AG10803 (cell line): ENCODE measurements at regions not wholly inside any gene's neighbourhood (a gene's known extent, or its start where the extent isn't known, plus 50 kb on each side); places are given as distances from the start of the nearest gene placed in this dataset.
A peak's percentile ranks its signal among the peaks of the same experiment; 100 is the strongest.

Source experiments
- DNase-seq: peaks from one replicate; pipeline ENCODE4 v3.0.0; 2010; ENCODE audit warnings: low read depth
- H3K4me3 ChIP-seq: 2 replicates; pipeline ENCODE4 v1.5.1; 2011; ENCODE audit warnings: mild to moderate bottlenecking, low read length, control low read depth
- CTCF ChIP-seq: conservative IDR thresholded peaks from 2 replicates; pipeline ENCODE4 v1.5.1; 2011; ENCODE audit warnings: mild to moderate bottlenecking, low read length, control low read depth, inconsistent platforms

- no peak overlapping the region for H3K4me3 ChIP-seq
- TF ChIP-seq CTCF, result no peak
- DNase-seq, result peak; percentile 75
These were observed 131.8 kb downstream of the TBX5 start for GRCh38 chr12:114274131-114274530.

GRCh38 chr12:114272605-114273004, 133.3 kb downstream of the TBX5 start:
- no peak overlapping the region for H3K4me3 ChIP-seq
- no peak for TF ChIP-seq CTCF
- DNase-seq, result no peak

- no peak overlapping the region for H3K4me3 ChIP-seq
- no peak for TF ChIP-seq CTCF
- no peak for DNase-seq
These were observed 133.9 kb downstream of the TBX5 start for GRCh38 chr12:114272071-114272470.

GRCh38 chr12:114269153-114269552, 136.8 kb downstream of the TBX5 start:
- no peak for DNase-seq
- no peak for TF ChIP-seq CTCF

GRCh38 chr12:114266536-114266935, 139.4 kb downstream of the TBX5 start:
- no peak overlapping the region for H3K4me3 ChIP-seq
- no peak for TF ChIP-seq CTCF
- peak; percentile 31 for DNase-seq

More at GRCh38 chr12:114269153-114269552, 136.8 kb downstream of the TBX5 start:
- H3K4me3 ChIP-seq, result no peak overlapping the region

- no peak overlapping the region for H3K4me3 ChIP-seq
- peak; percentile 35 for DNase-seq
- no peak for TF ChIP-seq CTCF
These were observed 140.9 kb downstream of the TBX5 start for GRCh38 chr12:114265036-114265435.

GRCh38 chr12:114263056-114263805, 142.7 kb downstream of the TBX5 start:
- TF ChIP-seq CTCF, result no peak
- no peak for DNase-seq
- no peak overlapping the region for H3K4me3 ChIP-seq
